Body of pancreas (tissue), 4 donors: ENCODE measurements at regions not wholly inside any gene's neighbourhood (a gene's known extent, or its start where the extent isn't known, plus 50 kb on each side); places are given as distances from the start of the nearest gene placed in this dataset.

ENCODE experiments used
- CTCF ChIP-seq, 7 experiments: fragments of 450-650 bp in 4 of 7; fragments of 200-600 bp in 3 of 7; sonication (generic) in 3 of 7; IDR thresholded peaks; one replicate each; pipeline ENCODE4 v1.5.1; 2016 to 2019; ENCODE audit warnings: antibody characterized with exemption in 7 of 7
- POLR2A ChIP-seq, 3 donors: fragments of 450-650 bp; IDR thresholded peaks; one replicate each; pipeline ENCODE4 v1.6.1; 2016; ENCODE audit warnings: antibody characterized with exemption in 3 of 3, mild to moderate bottlenecking in 2 of 3

- no peak for TF ChIP-seq CTCF (IDR thresholded peaks at IDR 0.05)
- no peak for TF ChIP-seq POLR2A (IDR thresholded peaks at IDR 0.05)
Measured at GRCh38 chr2:172249986-172250385, 147.3 kb upstream of the DLX2 start.
